ENCODE measurements at regions not wholly inside any gene's neighbourhood (a gene's known extent, or its start where the extent isn't known, plus 50 kb on each side); places are given as distances from the start of the nearest gene placed in this dataset.

DNA sequence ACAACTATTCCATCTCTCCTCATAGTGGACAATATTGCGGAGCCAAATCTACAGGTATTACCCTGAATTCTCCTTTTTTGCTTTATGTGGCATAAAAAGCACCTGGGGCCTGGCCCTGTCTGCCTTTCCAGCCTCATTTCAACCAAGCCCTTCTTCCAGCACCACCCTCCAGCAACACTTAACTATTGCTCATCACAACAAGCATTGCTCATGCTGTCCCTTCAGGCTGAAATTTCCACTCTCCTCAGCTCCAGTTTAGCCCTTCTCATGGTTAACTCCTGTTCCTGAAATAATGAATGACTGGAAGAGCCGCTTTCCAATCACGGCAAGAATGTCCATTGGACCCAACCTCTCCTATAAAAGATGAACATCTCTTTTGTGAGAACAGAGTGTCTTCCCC is 107.4 kb downstream of the P2RY1 start:
- no peak for DNase-seq (ENCODE audit: low spot score)
- Histone ChIP-seq H3K27ac (ENCODE audit: low read depth, low read length, poor library complexity, severe bottlenecking) (no peak overlapping the region), H3K9me3 (ENCODE audit: low read length) (no peaks in the 10 kb centered on the region), H3K4me2 (ENCODE audit: low read length) (no peak overlapping the region), H3K36me3 (ENCODE audit: insufficient read depth, low read length) (no peaks in the 10 kb centered on the region), H3K4me3 (ENCODE audit: low read depth, low read length, poor library complexity, severe bottlenecking) (no peak overlapping the region), H3K79me2 (ENCODE audit: insufficient read depth, low read depth, low read length) (no peaks in the 10 kb centered on the region), H3K4me1 (ENCODE audit: insufficient read depth, low read length, poor library complexity, severe bottlenecking) (no peaks in the 10 kb centered on the region), H3K9me2 (ENCODE audit: insufficient read depth, low read length) (no peaks in the 10 kb centered on the region), H4K20me1 (ENCODE audit: insufficient read depth, low read length) (no peaks in the 10 kb centered on the region), H2AFZ (ENCODE audit: low read length) (no peak overlapping the region)
- ChIA-PET CTCF (ENCODE audit: unreplicated experiment) (no interaction called here), POLR2A (interaction anchor here (0.6 kb wide), 1 partner anchor 10 kb away, joined by 5 read pairs; no protein-coding TSS in a partner anchor)
- TF ChIP-seq EZH2phosphoT487 (IDR thresholded peaks at IDR 0.05; ENCODE audit: borderline replicate concordance, low read depth, low read length), result no peak
- TF ChIP-seq, protein P1, sequence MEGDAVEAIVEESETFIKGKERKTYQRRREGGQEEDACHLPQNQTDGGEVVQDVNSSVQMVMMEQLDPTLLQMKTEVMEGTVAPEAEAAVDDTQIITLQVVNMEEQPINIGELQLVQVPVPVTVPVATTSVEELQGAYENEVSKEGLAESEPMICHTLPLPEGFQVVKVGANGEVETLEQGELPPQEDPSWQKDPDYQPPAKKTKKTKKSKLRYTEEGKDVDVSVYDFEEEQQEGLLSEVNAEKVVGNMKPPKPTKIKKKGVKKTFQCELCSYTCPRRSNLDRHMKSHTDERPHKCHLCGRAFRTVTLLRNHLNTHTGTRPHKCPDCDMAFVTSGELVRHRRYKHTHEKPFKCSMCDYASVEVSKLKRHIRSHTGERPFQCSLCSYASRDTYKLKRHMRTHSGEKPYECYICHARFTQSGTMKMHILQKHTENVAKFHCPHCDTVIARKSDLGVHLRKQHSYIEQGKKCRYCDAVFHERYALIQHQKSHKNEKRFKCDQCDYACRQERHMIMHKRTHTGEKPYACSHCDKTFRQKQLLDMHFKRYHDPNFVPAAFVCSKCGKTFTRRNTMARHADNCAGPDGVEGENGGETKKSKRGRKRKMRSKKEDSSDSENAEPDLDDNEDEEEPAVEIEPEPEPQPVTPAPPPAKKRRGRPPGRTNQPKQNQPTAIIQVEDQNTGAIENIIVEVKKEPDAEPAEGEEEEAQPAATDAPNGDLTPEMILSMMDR (conservative IDR thresholded peaks at IDR 0.05; ENCODE audit: low read length), result no peak
- intact Hi-C loops (cut with micrococcal nuclease; ENCODE audit: unreplicated experiment), result no loop called here
- no TSS peak for BruUV-seq (replicated peaks)

DNA sequence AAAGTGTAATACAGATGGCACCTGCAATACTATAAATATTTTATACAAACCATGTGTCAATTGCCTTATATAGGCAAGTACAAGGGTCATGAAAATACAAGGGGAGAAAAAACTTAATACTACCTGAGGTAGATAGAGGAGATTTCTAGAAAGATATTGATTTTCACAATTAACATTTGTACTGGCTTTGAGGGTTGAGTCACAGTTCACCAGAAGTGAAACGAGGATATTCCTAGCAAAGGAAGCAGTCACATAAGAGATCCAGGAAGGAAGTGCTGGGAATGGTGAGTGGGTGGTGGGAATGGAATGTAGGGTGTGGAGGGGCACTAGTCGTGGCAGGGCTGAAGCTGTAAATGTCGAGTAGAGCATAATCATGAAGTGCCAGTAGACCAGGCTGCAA is 108.7 kb downstream of the P2RY1 start:
- Histone ChIP-seq H4K20me1 (ENCODE audit: insufficient read depth, low read length) (no peaks in the 10 kb centered on the region), H3K79me2 (ENCODE audit: insufficient read depth, low read depth, low read length) (no peaks in the 10 kb centered on the region), H3K4me3 (ENCODE audit: low read depth, low read length, poor library complexity, severe bottlenecking) (no peak overlapping the region), H2AFZ (ENCODE audit: low read length) (no peak overlapping the region), H3K27ac (ENCODE audit: low read depth, low read length, poor library complexity, severe bottlenecking) (no peak overlapping the region), H3K4me1 (ENCODE audit: insufficient read depth, low read length, poor library complexity, severe bottlenecking) (no peaks in the 10 kb centered on the region), H3K9me3 (ENCODE audit: low read length) (no peaks in the 10 kb centered on the region), H3K9me2 (ENCODE audit: insufficient read depth, low read length) (no peaks in the 10 kb centered on the region), H3K36me3 (ENCODE audit: insufficient read depth, low read length) (no peaks in the 10 kb centered on the region), H3K4me2 (ENCODE audit: low read length) (no peak overlapping the region)
- BruUV-seq (replicated peaks), result no TSS peak
- no peak for TF ChIP-seq EZH2phosphoT487 (IDR thresholded peaks at IDR 0.05; ENCODE audit: borderline replicate concordance, low read depth, low read length)
- TF ChIP-seq, protein P1 (conservative IDR thresholded peaks at IDR 0.05; ENCODE audit: low read length), result no peak
- DNase-seq (ENCODE audit: low spot score), result no peak
- intact Hi-C loops (cut with micrococcal nuclease; ENCODE audit: unreplicated experiment), result no loop called here
- CTCF ChIA-PET (ENCODE audit: unreplicated experiment), result no interaction called here
- POLR2A ChIA-PET, result no interaction called here

DNA sequence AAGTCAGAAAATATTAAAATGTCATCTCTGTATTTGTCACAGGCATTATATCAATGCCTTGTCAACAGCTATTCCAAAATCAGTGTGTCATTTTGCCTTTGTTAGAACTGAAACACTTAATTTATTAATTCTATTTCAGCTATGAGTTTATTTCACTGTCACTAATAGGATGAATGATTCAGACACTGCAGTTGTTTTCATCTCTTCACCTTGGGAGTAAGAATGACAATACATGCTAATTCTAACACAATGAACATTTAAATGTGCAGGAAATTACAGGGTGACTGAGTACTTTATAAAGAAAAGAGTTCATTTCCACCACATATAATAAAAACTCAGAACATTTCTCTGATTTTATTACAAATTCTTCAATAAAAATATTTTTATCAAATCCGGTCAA is 109.7 kb downstream of the P2RY1 start:
- intact Hi-C loops (cut with micrococcal nuclease; ENCODE audit: unreplicated experiment), result no loop called here
- Histone ChIP-seq H4K20me1 (ENCODE audit: insufficient read depth, low read length) (no peaks in the 10 kb centered on the region), H3K27ac (ENCODE audit: low read depth, low read length, poor library complexity, severe bottlenecking) (no peak overlapping the region), H3K4me3 (ENCODE audit: low read depth, low read length, poor library complexity, severe bottlenecking) (no peak overlapping the region), H3K9me2 (ENCODE audit: insufficient read depth, low read length) (no peaks in the 10 kb centered on the region), H2AFZ (ENCODE audit: low read length) (no peak overlapping the region), H3K79me2 (ENCODE audit: insufficient read depth, low read depth, low read length) (no peaks in the 10 kb centered on the region), H3K4me1 (ENCODE audit: insufficient read depth, low read length, poor library complexity, severe bottlenecking) (no peaks in the 10 kb centered on the region), H3K9me3 (ENCODE audit: low read length) (no peaks in the 10 kb centered on the region), H3K36me3 (ENCODE audit: insufficient read depth, low read length) (no peaks in the 10 kb centered on the region), H3K4me2 (ENCODE audit: low read length) (no peak overlapping the region)
- TF ChIP-seq EZH2phosphoT487 (IDR thresholded peaks at IDR 0.05; ENCODE audit: borderline replicate concordance, low read depth, low read length), result no peak
- TF ChIP-seq, protein P1 (conservative IDR thresholded peaks at IDR 0.05; ENCODE audit: low read length), result no peak
- ChIA-PET POLR2A (no interaction called here), CTCF (ENCODE audit: unreplicated experiment) (no interaction called here)
- BruUV-seq (replicated peaks), result no TSS peak
- no peak for DNase-seq (ENCODE audit: low spot score)

Data from OCI-LY7 (cell line).